ENCODE measurements at regions not wholly inside any gene's neighbourhood (a gene's known extent, or its start where the extent isn't known, plus 50 kb on each side); places are given as distances from the start of the nearest gene placed in this dataset.

DNA sequence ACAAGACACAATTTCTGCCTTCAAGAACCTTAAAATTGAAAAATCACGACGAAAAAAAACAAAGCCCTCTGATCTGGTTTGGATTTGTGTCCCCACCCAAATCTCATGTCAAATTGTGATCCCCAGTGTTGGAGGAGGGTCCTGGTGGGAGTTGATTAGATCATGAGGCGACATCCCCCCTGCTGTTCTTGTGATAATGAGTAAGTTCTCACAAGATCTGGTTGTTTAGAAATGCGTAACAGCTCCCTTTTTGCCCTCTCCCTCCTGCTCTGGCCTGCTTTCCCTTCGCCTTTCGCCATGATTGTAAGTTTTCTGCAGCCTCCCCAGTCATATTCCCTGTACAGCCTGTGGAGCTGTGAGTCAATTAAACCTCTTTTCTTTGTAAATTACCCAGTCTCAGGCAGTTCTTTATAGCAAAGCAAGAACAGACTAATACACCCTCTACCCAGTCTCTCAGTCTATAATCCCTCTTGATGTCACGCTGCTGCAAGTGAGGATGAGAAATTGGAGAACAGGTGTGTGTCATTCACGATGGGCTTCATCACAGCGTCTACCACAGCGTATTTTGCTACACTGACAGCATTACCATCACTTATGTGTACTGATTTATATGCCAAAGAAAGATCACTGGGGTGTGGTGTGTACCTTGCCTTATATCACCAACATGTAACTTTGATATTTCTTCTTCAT lies 330.7 kb downstream of the MTX2 start:
- no peak for DNase-seq
- no peak overlapping the region for H3K27ac ChIP-seq
- H3K4me3 ChIP-seq, result no peak overlapping the region
- intact Hi-C loops (cut with DNase I; ENCODE audit: low total_unique reads), result no loop called here
- peaks cover 0 to 5% (median 0%) of the 10 kb centered on the region in 4 donors for H3K4me1 ChIP-seq
- H3K27me3 ChIP-seq, result no peaks in the 10 kb centered on the region
- no peaks in the 10 kb centered on the region for H3K36me3 ChIP-seq
- no peak for TF ChIP-seq CTCF (IDR thresholded peaks at IDR 0.05)
- H3K9me3 ChIP-seq, result no peaks in the 10 kb centered on the region

DNA sequence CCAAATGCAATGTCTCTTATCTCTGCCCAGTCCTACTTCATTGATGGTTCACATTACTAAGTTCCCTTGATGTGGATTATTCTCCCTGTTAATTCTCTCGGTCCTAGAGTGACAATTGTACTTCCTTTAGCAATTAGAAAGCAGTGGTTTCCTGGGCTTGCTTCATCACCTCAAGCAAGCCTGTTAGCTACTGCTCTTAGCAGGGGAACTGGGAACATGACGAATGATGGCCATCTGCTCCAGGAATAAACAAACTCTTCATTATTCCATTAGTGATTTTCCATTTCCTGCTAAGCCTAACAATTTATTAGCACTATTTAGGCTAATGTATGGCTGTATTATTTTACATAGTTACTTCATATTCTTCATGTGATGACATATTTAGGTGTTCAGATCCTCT lies 331.8 kb downstream of the MTX2 start:
- Histone ChIP-seq H3K27ac (no peak overlapping the region), H3K4me3 (no peak overlapping the region), H3K4me1 (peaks cover 0 to 1% (median 0%) of the 10 kb centered on the region in 4 donors), H3K36me3 (no peaks in the 10 kb centered on the region), H3K9me3 (no peaks in the 10 kb centered on the region), H3K27me3 (no peaks in the 10 kb centered on the region)
- no peak for TF ChIP-seq CTCF (IDR thresholded peaks at IDR 0.05)
- no peak for DNase-seq
- intact Hi-C loops (cut with DNase I; ENCODE audit: low total_unique reads), result no loop called here

GRCh38 chr2:176612036-176612435 lies 342.8 kb downstream of the MTX2 start:
- H3K9me3 ChIP-seq, result no peaks in the 10 kb centered on the region
- DNase-seq, result no peak
- intact Hi-C loops (cut with DNase I; ENCODE audit: low total_unique reads), result no loop called here
- TF ChIP-seq CTCF (IDR thresholded peaks at IDR 0.05), result no peak
- H3K4me1 ChIP-seq, result no peaks in the 10 kb centered on the region
- H3K36me3 ChIP-seq, result no peaks in the 10 kb centered on the region
- H3K27me3 ChIP-seq, result no peaks in the 10 kb centered on the region
- H3K4me3 ChIP-seq, result no peak overlapping the region
- no peak overlapping the region for H3K27ac ChIP-seq

GRCh38 chr2:176612736-176613135 lies 343.5 kb downstream of the MTX2 start:
- DNase-seq, result no peak
- H3K27me3 ChIP-seq, result no peaks in the 10 kb centered on the region
- no peak overlapping the region for H3K4me3 ChIP-seq
- TF ChIP-seq CTCF (IDR thresholded peaks at IDR 0.05), result no peak
- H3K27ac ChIP-seq, result no peak overlapping the region
- no peaks in the 10 kb centered on the region for H3K36me3 ChIP-seq
- no peaks in the 10 kb centered on the region for H3K9me3 ChIP-seq
- intact Hi-C loops (cut with DNase I; ENCODE audit: low total_unique reads), result no loop called here
- H3K4me1 ChIP-seq, result no peaks in the 10 kb centered on the region

DNA sequence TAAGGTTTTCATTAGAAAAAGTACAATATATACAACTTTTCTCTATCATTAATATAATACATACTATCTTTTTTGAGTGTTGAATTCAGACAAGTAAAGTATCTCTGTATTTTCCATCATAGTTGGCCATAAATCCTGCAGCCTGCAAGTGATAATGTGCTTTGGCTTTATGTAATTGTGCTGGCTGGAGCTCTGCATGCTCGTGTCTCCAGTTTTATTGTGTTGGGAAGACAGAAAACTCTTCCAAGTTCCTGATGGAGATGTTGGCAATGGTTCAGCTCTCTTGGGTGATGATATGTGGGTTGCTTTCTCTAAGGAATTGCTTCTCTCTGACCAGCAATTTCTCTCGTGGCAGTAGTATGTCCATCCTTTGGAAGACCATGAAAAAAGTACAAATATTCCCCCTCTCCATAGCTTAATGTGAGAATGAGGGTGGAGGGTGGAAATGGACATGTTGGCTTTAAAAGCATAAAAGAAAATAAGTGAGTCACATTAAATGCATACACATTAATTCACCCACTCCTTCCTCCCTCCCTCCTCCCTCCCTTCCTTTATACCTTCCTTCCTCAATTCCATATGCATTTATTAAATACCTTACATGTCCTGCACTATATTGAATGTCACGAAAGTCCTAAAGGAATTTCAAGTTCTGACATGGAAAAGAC lies 344.2 kb downstream of the MTX2 start:
- Histone ChIP-seq H3K27me3 (peaks cover 0 to 6% of the 10 kb centered on the region in 2 donors), H3K27ac (no peak overlapping the region), H3K9me3 (no peaks in the 10 kb centered on the region), H3K36me3 (no peaks in the 10 kb centered on the region), H3K4me3 (no peak overlapping the region), H3K4me1 (no peaks in the 10 kb centered on the region)
- TF ChIP-seq CTCF (IDR thresholded peaks at IDR 0.05), result no peak
- intact Hi-C loops (cut with DNase I; ENCODE audit: low total_unique reads), result no loop called here
- no peak for DNase-seq

Data from tibial artery (tissue), 4 donors.